ENCODE measurements at regions not wholly inside any gene's neighbourhood (a gene's known extent, or its start where the extent isn't known, plus 50 kb on each side); places are given as distances from the start of the nearest gene placed in this dataset.

DNA sequence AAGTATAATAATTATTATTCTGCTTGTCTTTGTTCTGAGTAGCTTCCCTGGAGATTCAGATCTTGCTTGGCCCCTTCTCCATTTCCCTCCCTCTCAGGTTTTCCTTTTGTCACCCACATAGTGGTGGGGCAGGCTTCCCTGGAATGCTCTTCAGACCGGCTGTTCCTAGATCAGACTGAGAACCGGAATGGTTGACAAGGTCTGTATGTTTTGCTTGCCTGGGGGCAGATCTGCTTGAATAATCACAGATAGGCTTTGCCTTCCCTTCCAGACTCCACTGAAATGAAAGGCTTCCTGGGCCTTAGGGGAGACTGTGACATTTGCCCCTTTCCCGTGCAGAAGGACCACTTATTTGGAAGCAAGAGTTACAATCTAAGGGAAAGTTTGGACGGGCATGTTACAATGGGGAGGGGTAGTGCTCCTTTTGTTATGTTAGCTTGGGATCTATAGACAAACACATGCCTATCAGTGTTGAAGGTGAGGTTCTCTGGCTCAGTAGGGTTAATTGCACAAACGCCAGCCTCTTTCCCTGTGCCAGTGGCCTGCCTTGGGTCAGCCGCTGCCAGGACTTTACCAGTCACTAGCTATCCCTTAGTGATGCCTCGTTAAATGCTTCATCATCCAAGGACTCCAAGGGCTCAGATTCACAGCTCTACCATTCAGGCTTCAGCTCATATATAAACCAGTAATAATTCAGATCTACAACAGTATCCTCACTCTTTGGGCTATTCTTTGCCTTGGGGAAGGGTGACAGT is 178.6 kb downstream of the SNAPC1 start:
- Histone ChIP-seq H3K27ac (no peak overlapping the region), H3K36me3 (replicated peaks in 1 of 2) (no peaks in the 10 kb centered on the region), H3K4me3 (no peak overlapping the region), H3K4me1 (replicated peaks in 1 of 2) (no peaks in the 10 kb centered on the region), H3K27me3 (no peaks in the 10 kb centered on the region), H3K9me3 (replicated peaks in 1 of 3) (no peaks in the 10 kb centered on the region)
- DNase-seq: no peak
- TF ChIP-seq, protein P1, sequence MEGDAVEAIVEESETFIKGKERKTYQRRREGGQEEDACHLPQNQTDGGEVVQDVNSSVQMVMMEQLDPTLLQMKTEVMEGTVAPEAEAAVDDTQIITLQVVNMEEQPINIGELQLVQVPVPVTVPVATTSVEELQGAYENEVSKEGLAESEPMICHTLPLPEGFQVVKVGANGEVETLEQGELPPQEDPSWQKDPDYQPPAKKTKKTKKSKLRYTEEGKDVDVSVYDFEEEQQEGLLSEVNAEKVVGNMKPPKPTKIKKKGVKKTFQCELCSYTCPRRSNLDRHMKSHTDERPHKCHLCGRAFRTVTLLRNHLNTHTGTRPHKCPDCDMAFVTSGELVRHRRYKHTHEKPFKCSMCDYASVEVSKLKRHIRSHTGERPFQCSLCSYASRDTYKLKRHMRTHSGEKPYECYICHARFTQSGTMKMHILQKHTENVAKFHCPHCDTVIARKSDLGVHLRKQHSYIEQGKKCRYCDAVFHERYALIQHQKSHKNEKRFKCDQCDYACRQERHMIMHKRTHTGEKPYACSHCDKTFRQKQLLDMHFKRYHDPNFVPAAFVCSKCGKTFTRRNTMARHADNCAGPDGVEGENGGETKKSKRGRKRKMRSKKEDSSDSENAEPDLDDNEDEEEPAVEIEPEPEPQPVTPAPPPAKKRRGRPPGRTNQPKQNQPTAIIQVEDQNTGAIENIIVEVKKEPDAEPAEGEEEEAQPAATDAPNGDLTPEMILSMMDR (IDR thresholded peaks at IDR 0.05): no peak
- no peak for TF ChIP-seq POLR2A (IDR thresholded peaks at IDR 0.05)
- WGBS, 4 donors: 44 to 49% (median 45%) methylated on average over 7 of the region's 7 CpGs
- intact Hi-C loops (cut with DNase I): no loop called here

DNA sequence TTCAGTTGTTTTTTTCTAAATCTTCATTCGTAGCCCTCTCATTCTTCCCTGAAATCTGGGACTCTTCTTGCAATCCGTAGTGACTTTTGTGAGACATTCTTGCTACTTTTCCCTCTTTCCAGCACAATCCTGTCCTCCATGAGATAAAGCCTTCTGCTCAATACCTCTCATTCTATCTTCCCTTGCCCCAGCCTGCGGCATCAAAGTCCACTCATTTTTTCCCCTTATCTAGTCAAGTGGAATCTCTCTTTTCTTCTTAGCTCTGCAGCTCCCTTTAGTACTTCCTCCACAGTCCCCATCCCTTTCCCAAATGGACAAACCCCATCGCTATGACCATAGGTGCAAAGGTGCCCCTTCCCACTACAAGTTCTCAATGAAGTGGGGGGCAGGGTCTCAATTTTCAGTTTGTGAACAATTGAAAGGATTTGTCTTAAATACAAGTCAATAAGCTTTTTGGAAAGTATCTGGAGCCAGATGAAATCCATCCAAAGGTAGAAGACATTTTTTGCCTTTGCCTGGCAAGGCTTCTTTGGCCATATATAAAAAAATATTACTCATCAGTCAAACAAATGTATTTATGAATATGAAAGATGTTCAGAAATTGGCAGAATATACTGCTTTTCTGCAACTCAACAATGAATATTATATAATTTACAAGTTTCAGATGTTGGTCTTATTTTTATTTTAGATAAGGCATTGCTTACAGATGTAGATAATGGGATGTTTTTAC is 179.4 kb downstream of the SNAPC1 start:
- H3K9me3 ChIP-seq (replicated peaks in 1 of 3): no peaks in the 10 kb centered on the region
- no peak overlapping the region for H3K4me3 ChIP-seq
- intact Hi-C loops (cut with DNase I): no loop called here
- WGBS, 4 donors: 73 to 85% (median 77%) methylated on average over 4 of the region's 4 CpGs
- no peak for TF ChIP-seq POLR2A (IDR thresholded peaks at IDR 0.05)
- TF ChIP-seq, protein P1 (IDR thresholded peaks at IDR 0.05): no peak
- H3K27ac ChIP-seq: no peak overlapping the region
- H3K27me3 ChIP-seq: no peaks in the 10 kb centered on the region
- H3K4me1 ChIP-seq (replicated peaks in 1 of 2): no peaks in the 10 kb centered on the region
- H3K36me3 ChIP-seq (replicated peaks in 1 of 2): no peaks in the 10 kb centered on the region
- DNase-seq: no peak

DNA sequence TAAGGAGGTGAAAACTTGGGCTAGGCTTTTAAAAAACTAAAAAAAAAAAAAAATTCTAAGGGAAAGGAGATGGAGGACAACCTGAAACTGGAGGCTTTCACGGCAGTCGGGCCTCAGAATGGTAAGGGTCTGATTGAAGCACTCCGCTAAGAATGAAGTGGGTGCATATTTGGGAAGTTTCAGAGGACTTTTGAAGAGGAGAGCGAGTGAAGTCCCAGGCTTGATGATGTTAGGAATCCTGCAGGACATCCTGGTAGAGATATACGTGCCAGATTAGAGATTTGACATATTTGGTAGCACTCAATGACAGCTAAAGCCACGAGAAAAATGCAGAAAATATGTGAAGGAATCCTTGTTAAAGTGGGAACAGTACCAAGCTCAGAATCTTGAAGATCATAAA is 186.2 kb downstream of the SNAPC1 start:
- H3K4me3 ChIP-seq: no peak overlapping the region
- DNase-seq: no peak
- intact Hi-C loops (cut with DNase I): no loop called here
- H3K9me3 ChIP-seq (replicated peaks in 1 of 3): no peaks in the 10 kb centered on the region
- no peaks in the 10 kb centered on the region for H3K36me3 ChIP-seq (replicated peaks in 1 of 2)
- no peak for TF ChIP-seq POLR2A (IDR thresholded peaks at IDR 0.05)
- TF ChIP-seq, protein P1 (IDR thresholded peaks at IDR 0.05): no peak
- no peak overlapping the region for H3K27ac ChIP-seq
- 74 to 75% (median 74%) methylated on average over 6 of the region's 6 CpGs for WGBS, 4 donors
- no peaks in the 10 kb centered on the region for H3K4me1 ChIP-seq (replicated peaks in 1 of 2)
- no peaks in the 10 kb centered on the region for H3K27me3 ChIP-seq

DNA sequence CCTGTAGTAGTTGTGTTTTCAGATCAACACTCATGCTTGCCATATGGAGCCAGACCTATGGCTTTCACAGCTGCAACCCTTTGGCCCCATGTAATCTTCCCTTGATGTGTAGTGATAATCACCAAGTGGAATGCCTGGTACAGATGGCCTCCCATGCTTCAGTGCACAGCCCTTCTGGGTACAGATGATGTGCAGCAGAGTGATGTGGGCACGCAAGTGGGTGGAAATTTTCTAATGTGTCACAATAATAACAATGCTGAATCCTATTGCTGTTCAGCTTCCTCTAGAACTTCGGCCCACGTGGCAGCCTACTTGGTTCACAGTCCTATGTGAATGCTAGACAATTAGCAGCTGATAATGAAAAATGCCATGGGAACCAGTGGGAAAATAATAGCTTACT is 188.1 kb downstream of the SNAPC1 start:
- intact Hi-C loops (cut with DNase I): no loop called here
- H3K4me1 ChIP-seq (replicated peaks in 1 of 2): no peaks in the 10 kb centered on the region
- H3K4me3 ChIP-seq: no peak overlapping the region
- H3K9me3 ChIP-seq (replicated peaks in 1 of 3): no peaks in the 10 kb centered on the region
- no peak for DNase-seq
- 69 to 82% (median 71%) methylated on average over 3 of the region's 3 CpGs for WGBS, 4 donors
- H3K27me3 ChIP-seq: no peaks in the 10 kb centered on the region
- no peaks in the 10 kb centered on the region for H3K36me3 ChIP-seq (replicated peaks in 1 of 2)
- no peak for TF ChIP-seq POLR2A (IDR thresholded peaks at IDR 0.05)
- TF ChIP-seq, protein P1 (IDR thresholded peaks at IDR 0.05): no peak
- no peak overlapping the region for H3K27ac ChIP-seq

Measured in adrenal gland (tissue), 9 donors.